ENCODE measurements at regions not wholly inside any gene's neighbourhood (a gene's known extent, or its start where the extent isn't known, plus 50 kb on each side); places are given as distances from the start of the nearest gene placed in this dataset.
"Not testable (repeated sequence)": the region's sequence is repeated elsewhere in the genome, so short reads cannot be mapped to it uniquely, and the experiment has no call there.

GRCh38 chr5:62199792-62200716 lies 106.0 kb upstream of the KIF2A start:
- no peak for DNase-seq (ENCODE audit: low spot score)
- ATAC-seq = no peak

- peak; percentile 48 for ATAC-seq
These were observed 99.7 kb upstream of the KIF2A start for GRCh38 chr5:62206150-62206829.

GRCh38 chr5:62208218-62208852 lies 97.7 kb upstream of the KIF2A start:
- ATAC-seq (no peak), DNase-seq (ENCODE audit: low spot score) (no peak)

More at GRCh38 chr5:62206150-62206829, 99.7 kb upstream of the KIF2A start:
- DNase-seq (ENCODE audit: low spot score) = no peak

DNA sequence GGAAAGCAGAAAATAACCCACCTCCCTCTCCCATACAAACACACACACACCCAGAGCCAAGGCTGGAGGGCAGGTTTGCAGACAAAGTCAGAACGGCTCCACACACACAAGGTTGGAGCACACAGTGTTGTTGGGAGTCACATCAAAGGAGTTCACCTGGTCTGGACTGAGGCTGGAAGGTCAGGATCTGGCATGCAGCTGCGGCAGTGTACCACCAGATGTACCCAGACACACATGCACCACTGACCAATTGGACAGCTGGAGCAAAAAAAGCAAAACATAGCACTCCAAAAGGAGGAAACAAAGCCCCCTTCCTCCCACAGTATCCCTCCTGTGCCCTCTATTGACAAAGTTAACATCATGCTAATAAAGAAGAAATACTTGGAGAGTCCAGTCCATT lies 94.6 kb upstream of the KIF2A start:
- no peak for ATAC-seq
- DNase-seq (ENCODE audit: low spot score) = no peak

GRCh38 chr5:62212648-62213047 lies 93.4 kb upstream of the KIF2A start:
- ATAC-seq (no peak), DNase-seq (ENCODE audit: low spot score) (no peak)

- ATAC-seq (no peak), DNase-seq (ENCODE audit: low spot score) (no peak)
These were observed 91.3 kb upstream of the KIF2A start for GRCh38 chr5:62214701-62215100.

DNA sequence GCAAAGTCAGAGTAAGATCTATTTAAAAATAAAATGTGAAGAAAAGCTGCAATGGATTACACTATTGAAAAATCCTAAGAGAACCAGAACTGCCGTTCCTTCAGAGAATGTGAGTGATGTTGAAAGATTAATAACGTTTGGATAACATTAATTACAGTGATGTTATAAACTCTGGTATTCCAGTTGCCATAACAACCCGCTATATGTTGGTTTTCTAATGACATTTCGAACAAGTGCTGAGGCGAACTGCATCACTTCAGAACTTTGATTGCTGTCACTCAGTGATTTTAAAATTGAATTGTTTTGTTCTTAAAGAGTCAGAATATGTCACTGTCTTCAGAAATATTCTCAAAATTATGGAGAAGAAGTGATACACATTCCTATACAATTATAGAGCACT lies 89.4 kb upstream of the KIF2A start:
- DNase-seq (ENCODE audit: low spot score); ATAC-seq: not testable (repeated sequence)

- not testable (repeated sequence) for DNase-seq (ENCODE audit: low spot score); ATAC-seq
These were observed 88.9 kb upstream of the KIF2A start for GRCh38 chr5:62217095-62217494.

DNA sequence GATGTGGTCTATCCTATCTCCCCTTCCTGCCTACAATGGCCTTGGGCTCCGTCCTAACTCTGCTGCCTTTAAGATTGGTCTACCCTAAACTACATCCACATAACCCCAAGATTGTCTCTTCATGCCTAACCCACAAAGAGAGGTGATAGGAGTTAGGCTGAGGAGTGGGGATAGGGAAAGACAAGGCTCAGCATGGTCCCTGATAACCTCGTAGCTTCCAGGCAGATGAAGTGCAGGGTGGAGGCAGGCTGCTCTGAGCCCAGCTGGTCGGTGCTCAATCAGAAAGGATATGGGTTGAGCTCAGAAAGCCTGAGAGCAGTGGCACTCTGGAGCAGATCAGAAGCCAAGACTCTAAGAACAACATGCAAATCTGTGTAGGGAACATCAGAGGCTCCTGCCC lies 87.1 kb upstream of the KIF2A start:
- not testable (repeated sequence) for DNase-seq (ENCODE audit: low spot score)

GRCh38 chr5:62221881-62222280 lies 84.1 kb upstream of the KIF2A start:
- ATAC-seq; DNase-seq (ENCODE audit: low spot score): not testable (repeated sequence)

More for the DNA sequence above, 87.1 kb upstream of the KIF2A start:
- ATAC-seq = not testable (repeated sequence)

- DNase-seq (ENCODE audit: low spot score); ATAC-seq: not testable (repeated sequence)
These were observed 83.7 kb upstream of the KIF2A start for GRCh38 chr5:62222305-62222704.

- ATAC-seq (peak; percentile 100), DNase-seq (ENCODE audit: low spot score) (peak; percentile 73)
These were observed 82.7 kb upstream of the KIF2A start for GRCh38 chr5:62223312-62223670.

- DNase-seq (ENCODE audit: low spot score); ATAC-seq: not testable (repeated sequence)
These were observed 80.9 kb upstream of the KIF2A start for GRCh38 chr5:62224987-62225601.

- not testable (repeated sequence) for DNase-seq (ENCODE audit: low spot score); ATAC-seq
These were observed 75.1 kb upstream of the KIF2A start for GRCh38 chr5:62230876-62231388.

DNA sequence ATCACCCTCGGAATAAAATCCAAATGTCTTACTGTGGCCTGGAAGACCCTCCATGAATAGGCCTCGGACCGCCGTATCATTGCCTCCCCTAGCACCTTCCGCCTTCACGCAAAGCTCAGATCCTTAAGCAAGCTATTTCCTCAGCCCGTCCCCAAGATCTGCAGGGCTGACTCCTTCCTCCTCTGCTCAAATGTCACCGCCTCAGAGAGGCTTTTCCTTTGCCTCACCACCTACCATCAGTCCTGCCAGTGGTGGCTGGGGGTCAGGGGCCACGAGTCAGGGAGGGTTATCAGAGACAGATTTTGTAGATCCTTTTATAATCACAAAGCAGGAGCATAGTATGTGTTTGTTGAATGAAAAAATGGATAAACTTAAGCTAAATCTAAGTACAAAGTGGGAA lies 74.4 kb upstream of the KIF2A start:
- DNase-seq (ENCODE audit: low spot score) (no peak), ATAC-seq (no peak)

- not testable (repeated sequence) for ATAC-seq; DNase-seq (ENCODE audit: low spot score)
These were observed 73.8 kb upstream of the KIF2A start for GRCh38 chr5:62232218-62232617.

DNA sequence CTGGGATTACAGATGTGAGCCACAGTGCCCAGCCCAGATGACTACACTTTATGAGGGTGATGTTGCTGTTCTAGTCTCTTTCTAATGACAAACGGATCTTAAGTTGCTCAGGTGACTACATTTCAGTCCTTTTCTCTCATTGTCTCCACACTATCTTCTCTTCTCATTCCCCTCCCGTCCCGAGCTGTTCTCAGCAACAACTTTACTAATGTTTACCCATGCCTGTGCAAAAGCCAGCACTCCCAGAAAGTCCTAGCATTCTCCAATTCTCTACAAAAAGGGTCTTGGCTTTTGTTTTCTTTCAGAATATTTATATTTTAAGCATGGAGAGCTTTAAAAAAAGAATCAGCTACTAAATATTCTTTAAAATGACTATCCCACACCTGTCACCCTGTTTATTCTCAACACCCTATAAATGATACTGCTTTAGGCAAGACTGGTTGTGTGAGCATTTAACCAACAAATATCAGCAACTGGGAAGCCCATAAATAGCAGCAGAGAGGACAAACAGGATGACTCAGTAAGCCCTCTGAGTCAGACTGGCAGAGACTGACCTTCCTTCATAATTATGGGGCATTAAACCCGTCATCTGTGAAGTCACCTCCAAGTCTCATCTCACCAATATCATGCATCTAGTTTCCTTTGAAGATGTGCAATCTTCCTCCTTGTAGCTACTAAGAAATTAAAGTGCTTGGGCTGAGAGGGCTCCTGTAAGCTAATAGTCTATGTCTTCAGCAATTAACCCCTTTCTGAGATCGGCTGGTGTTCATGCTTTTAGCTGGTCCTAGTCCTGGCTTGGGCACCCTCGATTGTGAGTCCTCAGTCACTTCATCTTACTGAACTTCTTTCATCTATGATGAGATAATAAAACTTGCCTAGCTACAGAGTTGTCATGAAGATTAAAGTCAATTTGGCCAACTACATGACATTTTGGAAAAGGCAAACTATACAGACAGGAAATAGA lies 72.6 kb upstream of the KIF2A start:
- ATAC-seq; DNase-seq (ENCODE audit: low spot score): not testable (repeated sequence)

DNA sequence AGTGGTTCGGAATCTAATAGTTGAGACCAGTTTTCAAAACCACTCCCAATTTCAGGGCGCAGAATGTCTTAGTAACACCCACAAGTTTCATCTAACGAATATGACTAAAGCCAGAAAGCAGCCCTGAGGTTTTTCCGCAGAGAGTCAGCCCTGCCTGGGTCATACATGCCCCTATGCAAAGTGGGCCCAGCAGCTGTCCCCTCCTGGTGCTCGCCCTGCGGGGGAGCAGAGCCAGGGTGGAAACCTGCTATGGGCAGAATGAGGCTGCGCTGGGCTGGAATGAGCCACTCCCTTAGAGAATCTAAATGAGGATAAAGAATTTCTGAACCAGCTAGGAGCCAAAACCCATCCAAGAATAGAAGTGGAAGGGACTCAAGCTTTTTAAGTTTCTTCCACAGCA lies 69.4 kb upstream of the KIF2A start:
- ATAC-seq; DNase-seq (ENCODE audit: low spot score): not testable (repeated sequence)

DNA sequence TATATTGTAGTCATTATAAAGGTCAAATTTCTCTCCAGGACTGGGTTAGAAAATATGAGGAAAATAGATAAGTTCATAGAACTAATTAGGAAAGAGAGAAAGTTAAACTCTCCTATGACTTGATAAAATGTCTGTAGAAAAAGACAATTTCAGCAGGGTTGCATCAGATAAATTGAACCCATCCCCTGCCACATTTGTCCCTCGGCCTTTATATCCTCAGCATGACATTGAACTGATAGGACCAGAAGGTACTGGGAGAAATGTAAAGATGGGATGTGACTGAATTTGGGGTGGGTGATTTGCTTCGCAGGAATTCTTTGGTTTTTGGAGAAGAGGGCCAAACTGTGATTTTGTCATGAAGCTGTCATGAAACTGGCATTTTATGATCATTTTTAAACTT lies 68.1 kb upstream of the KIF2A start:
- not testable (repeated sequence) for ATAC-seq; DNase-seq (ENCODE audit: low spot score)

Measured in left lobe of liver (tissue), 2 donors.